Endothelial cell of umbilical vein (primary cell): ENCODE measurements at regions not wholly inside any gene's neighbourhood (a gene's known extent, or its start where the extent isn't known, plus 50 kb on each side); places are given as distances from the start of the nearest gene placed in this dataset.
A peak's percentile ranks its signal among the peaks of the same experiment; 100 is the strongest.

ENCODE experiments used
- BruUV-seq: library from RNA; stranded (reverse); fragments of 400-500 nt; replicated peaks from 2 replicates; lab custom pipeline; 2021; lab: Mats Ljungman, UMichigan
- CTCF ChIA-PET: fragments of 300-600, 350-600 bp; sonication (Branson Sonifier 250); formaldehyde crosslinking; loops from one replicate; lab custom pipeline; 2021; ENCODE audit warnings: antibody characterized with exemption, inconsistent platforms; lab: Charles Lee
- POLR2A ChIA-PET: fragments of 300-600, 350-600 bp; sonication (Branson Sonifier 250); formaldehyde crosslinking; loops from one replicate; lab custom pipeline; 2021; ENCODE audit warnings: antibody characterized with exemption, inconsistent platforms; lab: Charles Lee
- DNase-seq: peaks from one replicate; pipeline ENCODE4 v3.0.0-alpha.2; 2011; ENCODE audit warnings: low read depth, low spot score
- FAIRE-seq: peaks from 2 replicates; lab custom pipeline; 2011; peaks lifted over from hg19 to GRCh38; lab: Jason Lieb, UNC
- H2AFZ ChIP-seq: 2 replicates; pipeline ENCODE4 v1.6.0; 2012; ENCODE audit warnings: low read depth, low read length, control low read depth, inconsistent platforms
- H3K27ac ChIP-seq: 2 replicates; pipeline ENCODE4 v1.5.1; 2011; ENCODE audit warnings: low read depth, mild to moderate bottlenecking, control low read depth, low read length, moderate library complexity; ENCODE audit not compliant: insufficient read depth
- H3K27me3 ChIP-seq, 2 experiments: 2 replicates each; pipeline versions ENCODE4 v1.6.0 to v1.6.1; 2011; ENCODE audit warnings: low read length in 2 of 2, mixed read lengths in 1 of 2; ENCODE audit not compliant: control insufficient read depth in 2 of 2, insufficient read depth in 2 of 2
- H3K36me3 ChIP-seq, 2 experiments: 2 replicates in 1 of 2; 3 replicates in 1 of 2; pipeline ENCODE4 v1.5.1; 2011; ENCODE audit warnings: low read length in 2 of 2, mild to moderate bottlenecking in 1 of 2, moderate library complexity in 1 of 2; ENCODE audit not compliant: control insufficient read depth in 2 of 2, insufficient read depth in 2 of 2; ENCODE audit errors: extremely low read depth in 1 of 2
- H3K4me1 ChIP-seq: 3 replicates; pipeline ENCODE4 v1.5.1; 2011; ENCODE audit warnings: mild to moderate bottlenecking, low read length; ENCODE audit not compliant: control insufficient read depth, insufficient read depth; ENCODE audit errors: extremely low read depth
- H3K4me2 ChIP-seq: 2 replicates; pipeline ENCODE4 v1.6.1; 2011; ENCODE audit warnings: low read length, control low read depth, mixed read lengths; ENCODE audit not compliant: insufficient read depth
- H3K4me3 ChIP-seq, 3 experiments: fragments of 200-600 bp in 1 of 3; sonication (generic), shearing (Covaris generic) in 1 of 3; replicated peaks in 1 of 3; 2 replicates each; pipeline ENCODE4 v1.5.1; 2011 to 2016; ENCODE audit warnings: control low read depth in 3 of 3, low read length in 3 of 3, mild to moderate bottlenecking in 2 of 3, inconsistent platforms in 1 of 3, low read depth in 1 of 3, moderate library complexity in 1 of 3; ENCODE audit not compliant: insufficient read depth in 1 of 3
- H3K79me2 ChIP-seq: 2 replicates; pipeline ENCODE4 v1.6.0; 2012; ENCODE audit warnings: low read length, inconsistent platforms; ENCODE audit not compliant: control insufficient read depth, insufficient read depth
- H3K9ac ChIP-seq: replicated peaks from 2 replicates; pipeline ENCODE3; 2011; ENCODE audit warnings: low read length, control low read depth; ENCODE audit not compliant: insufficient read depth; ENCODE audit errors: extremely low read depth
- H3K9me1 ChIP-seq: replicated peaks from 3 replicates; pipeline ENCODE4 v1.6.0; 2011; ENCODE audit warnings: mild to moderate bottlenecking, low read length; ENCODE audit not compliant: control insufficient read depth, insufficient read depth; ENCODE audit errors: extremely low read depth
- H3K9me3 ChIP-seq: replicated peaks from 2 replicates; pipeline ENCODE4 v1.5.1; 2012; ENCODE audit warnings: low read length, inconsistent platforms; ENCODE audit not compliant: control insufficient read depth, insufficient read depth
- H4K20me1 ChIP-seq: replicated peaks from 2 replicates; pipeline ENCODE3; 2011; ENCODE audit warnings: mild to moderate bottlenecking, low read length; ENCODE audit not compliant: control insufficient read depth, insufficient read depth; ENCODE audit errors: extremely low read depth
- EZH2 ChIP-seq: IDR thresholded peaks from 2 replicates; pipeline ENCODE4 v1.6.1; 2012; ENCODE audit warnings: borderline replicate concordance, low read depth, mild to moderate bottlenecking, moderate library complexity, low read length, inconsistent platforms; ENCODE audit not compliant: severe bottlenecking
- FOS ChIP-seq: IDR thresholded peaks from 2 replicates; pipeline ENCODE4 v1.6.1; 2011; ENCODE audit warnings: mild to moderate bottlenecking, low read length, moderate library complexity, borderline replicate concordance; ENCODE audit not compliant: insufficient read depth
- GATA2 ChIP-seq: IDR thresholded peaks from 2 replicates; pipeline ENCODE4 v1.7.0; 2011; ENCODE audit warnings: low read depth, mild to moderate bottlenecking, moderate library complexity, mixed read lengths, low read length; ENCODE audit not compliant: insufficient read length, insufficient read depth
- JUN ChIP-seq: IDR thresholded peaks from 2 replicates; pipeline ENCODE4 v1.6.1; 2011; ENCODE audit warnings: borderline replicate concordance, low read depth; ENCODE audit not compliant: insufficient read length, insufficient read depth
- MYC ChIP-seq: IDR thresholded peaks from one replicate; pipeline ENCODE4 v1.6.1; 2011; ENCODE audit warnings: mild to moderate bottlenecking, low read depth, low read length
- POLR2A ChIP-seq: IDR thresholded peaks from 2 replicates; pipeline ENCODE4 v1.6.1; 2012; ENCODE audit warnings: low read depth, mild to moderate bottlenecking, control low read depth, low read length
- POLR2AphosphoS5 ChIP-seq: IDR thresholded peaks from 2 replicates; pipeline ENCODE4 v1.6.1; 2012; ENCODE audit warnings: low read depth, mild to moderate bottlenecking, control low read depth, low read length, moderate library complexity; ENCODE audit not compliant: insufficient read depth
- dilution Hi-C: fragments of 300-500 bp; cut with MboI; formaldehyde crosslinking; loops from one replicate; pipeline ENCODE4 v1.15.0; 2019; ENCODE audit warnings: low sequenced_read_pairs; ENCODE audit not compliant: extremely low pct_ligation_motif_present
- intact Hi-C: fragments of 100-400 bp; cut with micrococcal nuclease; formaldehyde crosslinking; loops from one replicate; pipeline ENCODE4 v1.10.0; 2022
- TF ChIP-seq, protein P1 (sequence below), 2 donors: IDR thresholded peaks; 1 replicate in 1 of 2; 2 replicates in 1 of 2; pipeline ENCODE4 v1.5.1; 2011; ENCODE audit warnings: low read length in 2 of 2, mild to moderate bottlenecking in 2 of 2, moderate library complexity in 2 of 2, control low read depth in 1 of 2, inconsistent platforms in 1 of 2, low read depth in 1 of 2; ENCODE audit not compliant: insufficient read depth in 1 of 2; ENCODE audit errors: extremely low read depth in 1 of 2
- TF ChIP-seq, protein P2 (sequence below): IDR thresholded peaks from 2 replicates; pipeline ENCODE4 v1.6.1; 2011; ENCODE audit not compliant: insufficient read depth, insufficient read length

DNA sequence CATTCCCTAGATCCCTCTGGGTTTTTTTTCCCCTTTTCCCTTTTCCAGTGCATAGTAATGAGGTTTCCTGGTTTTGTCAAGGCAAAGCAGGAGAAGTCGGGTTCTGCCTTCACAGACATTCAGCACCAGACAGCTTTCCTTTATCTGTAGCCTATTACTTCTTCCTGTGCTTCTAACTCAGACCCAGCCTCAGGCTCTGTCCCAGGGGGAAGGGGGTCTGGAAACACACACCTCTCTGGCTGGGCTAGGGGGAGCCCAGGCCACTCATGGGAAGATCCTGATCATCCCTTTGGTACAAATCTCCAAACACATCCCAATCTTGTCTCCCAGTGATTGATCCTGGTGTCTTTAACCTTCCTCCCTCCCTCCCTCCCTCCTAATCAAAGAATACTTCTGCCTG lies 656.4 kb downstream of the LMO4 start:
- H3K27me3 ChIP-seq, result no peaks in the 10 kb centered on the region
- H3K4me3 ChIP-seq, result no peak overlapping the region
- FAIRE-seq, result no peak
- H3K27ac ChIP-seq, result no peak overlapping the region
- no peaks in the 10 kb centered on the region for H3K79me2 ChIP-seq
- H3K36me3 ChIP-seq, result no peaks in the 10 kb centered on the region
- BruUV-seq, result no TSS peak
- peak overlapping the region; percentile 2 for H2AFZ ChIP-seq
- ChIA-PET POLR2A (no interaction called here), CTCF (interaction anchor here (1.8 kb wide), 1 partner anchor 32 kb away, joined by 8 read pairs; no protein-coding TSS in a partner anchor)
- H3K4me1 ChIP-seq, result peaks cover 29% of the 10 kb centered on the region
- H3K9me3 ChIP-seq, result no peaks in the 10 kb centered on the region
- no peak overlapping the region for H3K4me2 ChIP-seq
- H3K9me1 ChIP-seq, result no peaks in the 10 kb centered on the region
- dilution Hi-C loops, result no loop called here
- peak; percentile 7 for DNase-seq
- H4K20me1 ChIP-seq, result no peaks in the 10 kb centered on the region
- no peak overlapping the region for H3K9ac ChIP-seq
- intact Hi-C loops, result no loop called here
- TF ChIP-seq EZH2 (no peak), POLR2A (no peak), MYC (no peak), JUN (no peak), POLR2AphosphoS5 (no peak), GATA2 (no peak), FOS (no peak)
- TF ChIP-seq, protein P1, sequence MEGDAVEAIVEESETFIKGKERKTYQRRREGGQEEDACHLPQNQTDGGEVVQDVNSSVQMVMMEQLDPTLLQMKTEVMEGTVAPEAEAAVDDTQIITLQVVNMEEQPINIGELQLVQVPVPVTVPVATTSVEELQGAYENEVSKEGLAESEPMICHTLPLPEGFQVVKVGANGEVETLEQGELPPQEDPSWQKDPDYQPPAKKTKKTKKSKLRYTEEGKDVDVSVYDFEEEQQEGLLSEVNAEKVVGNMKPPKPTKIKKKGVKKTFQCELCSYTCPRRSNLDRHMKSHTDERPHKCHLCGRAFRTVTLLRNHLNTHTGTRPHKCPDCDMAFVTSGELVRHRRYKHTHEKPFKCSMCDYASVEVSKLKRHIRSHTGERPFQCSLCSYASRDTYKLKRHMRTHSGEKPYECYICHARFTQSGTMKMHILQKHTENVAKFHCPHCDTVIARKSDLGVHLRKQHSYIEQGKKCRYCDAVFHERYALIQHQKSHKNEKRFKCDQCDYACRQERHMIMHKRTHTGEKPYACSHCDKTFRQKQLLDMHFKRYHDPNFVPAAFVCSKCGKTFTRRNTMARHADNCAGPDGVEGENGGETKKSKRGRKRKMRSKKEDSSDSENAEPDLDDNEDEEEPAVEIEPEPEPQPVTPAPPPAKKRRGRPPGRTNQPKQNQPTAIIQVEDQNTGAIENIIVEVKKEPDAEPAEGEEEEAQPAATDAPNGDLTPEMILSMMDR (IDR thresholded peaks at IDR 0.05; ENCODE audit: extremely low read depth in 1 of 2, insufficient read depth in 1 of 2, low read depth in 1 of 2, low read length in 2 of 2), result no peak
- TF ChIP-seq, protein P2, sequence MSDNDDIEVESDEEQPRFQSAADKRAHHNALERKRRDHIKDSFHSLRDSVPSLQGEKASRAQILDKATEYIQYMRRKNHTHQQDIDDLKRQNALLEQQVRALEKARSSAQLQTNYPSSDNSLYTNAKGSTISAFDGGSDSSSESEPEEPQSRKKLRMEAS, result no peak
